Inflammatory macrophage (primary cell): ENCODE measurements at regions not wholly inside any gene's neighbourhood (a gene's known extent, or its start where the extent isn't known, plus 50 kb on each side); places are given as distances from the start of the nearest gene placed in this dataset.
"Not testable (repeated sequence)": the region's sequence is repeated elsewhere in the genome, so short reads cannot be mapped to it uniquely, and the experiment has no call there.

ENCODE experiments used
- DNase-seq, 2 donors: peaks; one replicate each; pipeline ENCODE4 v3.0.0-alpha.2; 2020 to 2022

DNA sequence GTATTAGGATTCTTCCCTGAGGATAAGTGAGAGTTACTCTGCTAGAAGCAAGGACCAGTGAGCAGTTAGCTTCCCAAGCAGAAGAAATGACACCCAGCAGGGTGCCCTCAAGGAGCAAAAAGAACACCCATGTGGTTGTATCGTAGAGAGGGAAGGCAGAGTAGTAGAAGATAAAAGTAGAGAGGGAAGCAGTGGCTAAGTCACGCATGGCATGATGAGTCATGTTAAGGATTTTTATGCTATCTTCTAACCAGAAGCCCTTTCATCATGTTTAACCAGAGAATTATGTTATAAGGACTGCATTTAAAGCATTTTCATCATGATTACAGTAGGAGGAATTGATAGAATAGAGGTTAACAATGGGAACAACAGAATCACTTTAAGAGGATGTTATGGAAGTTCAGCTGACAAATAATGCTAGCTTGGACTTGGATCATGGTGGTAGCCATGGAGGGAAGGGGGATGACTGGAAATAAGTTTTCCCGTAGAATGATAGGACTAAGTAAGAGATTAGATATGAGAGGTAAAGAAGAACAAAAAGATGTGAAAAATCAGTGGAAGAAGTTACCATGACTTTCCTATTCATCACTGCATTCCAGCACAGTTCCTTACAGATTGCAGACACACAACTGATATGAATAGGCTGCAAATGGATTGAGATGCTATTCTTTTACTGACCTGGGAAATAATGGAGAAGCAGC lies 383.5 kb upstream of the INTU start:
- no peak for DNase-seq

DNA sequence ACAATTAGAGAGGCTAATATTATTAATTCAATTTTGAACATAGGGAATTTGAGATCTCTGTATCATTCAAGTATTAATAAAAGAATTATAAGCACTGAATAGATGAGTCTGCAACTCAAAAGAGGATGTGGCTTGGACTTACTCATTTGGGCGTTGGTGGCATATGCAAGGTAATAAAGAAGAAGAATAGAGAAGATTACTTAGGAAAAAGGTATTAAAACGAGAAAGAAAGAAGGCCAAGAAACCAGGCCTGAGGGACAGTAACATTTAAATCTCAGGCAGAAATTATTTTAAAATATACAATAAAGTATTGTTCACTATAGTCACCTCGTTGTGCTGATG lies 383.0 kb upstream of the INTU start:
- no peak for DNase-seq

DNA sequence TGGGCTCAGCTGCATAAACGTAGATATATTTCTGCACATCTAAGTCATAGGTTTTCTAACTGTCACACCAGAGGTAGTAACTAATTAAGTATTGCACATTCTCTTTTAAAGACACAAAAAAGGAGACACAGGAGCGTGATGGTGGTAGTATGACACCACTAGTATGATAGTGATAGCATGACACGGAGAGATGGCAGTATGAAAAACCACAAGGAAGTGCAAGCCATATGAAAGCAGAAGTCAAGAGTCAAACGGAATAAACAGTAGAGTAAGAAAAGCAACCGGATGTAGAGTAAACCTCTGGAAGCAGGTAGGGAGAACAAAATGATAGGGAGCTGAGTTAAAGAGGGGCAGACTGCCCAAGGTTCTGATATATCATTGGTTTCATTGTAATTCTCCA lies 382.2 kb upstream of the INTU start:
- no peak for DNase-seq

DNA sequence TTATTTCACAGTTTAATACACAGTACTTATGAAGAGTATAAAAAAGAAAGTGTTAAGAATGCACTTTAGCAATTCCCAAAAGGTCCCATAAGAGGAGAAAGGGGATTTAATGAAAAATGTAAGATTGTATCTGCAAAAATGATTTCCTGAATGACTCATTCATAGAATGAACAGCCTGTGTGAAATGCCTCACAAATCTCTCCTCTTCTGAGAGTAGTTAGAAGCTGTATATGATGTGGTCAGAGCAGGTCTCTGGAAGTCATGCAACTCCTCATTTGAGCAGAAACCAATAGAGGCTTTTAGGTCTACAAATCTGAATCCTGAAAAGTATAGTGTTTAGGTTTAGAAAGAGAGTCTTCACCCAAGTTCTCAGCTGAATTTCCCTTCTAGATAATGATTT lies 381.3 kb upstream of the INTU start:
- DNase-seq: no peak

DNA sequence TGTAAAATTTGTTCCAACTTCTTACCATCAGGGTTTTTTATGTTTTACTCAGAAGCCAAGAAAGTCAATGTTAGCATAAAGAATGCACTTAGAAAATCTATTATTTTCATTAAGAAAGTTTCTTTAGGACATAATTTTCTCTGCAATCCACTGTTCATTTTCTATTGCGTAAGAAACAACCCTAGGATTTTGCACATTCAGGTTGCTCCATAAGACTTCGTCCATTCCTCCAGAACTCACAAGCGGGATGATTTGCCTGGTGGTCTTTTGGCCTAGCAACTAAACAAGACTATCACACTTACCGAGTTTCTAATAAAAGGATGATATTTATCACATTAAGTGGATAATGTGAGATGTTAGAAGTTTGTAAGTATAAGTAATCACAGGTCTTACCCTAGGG lies 376.3 kb upstream of the INTU start:
- DNase-seq: no peak

DNA sequence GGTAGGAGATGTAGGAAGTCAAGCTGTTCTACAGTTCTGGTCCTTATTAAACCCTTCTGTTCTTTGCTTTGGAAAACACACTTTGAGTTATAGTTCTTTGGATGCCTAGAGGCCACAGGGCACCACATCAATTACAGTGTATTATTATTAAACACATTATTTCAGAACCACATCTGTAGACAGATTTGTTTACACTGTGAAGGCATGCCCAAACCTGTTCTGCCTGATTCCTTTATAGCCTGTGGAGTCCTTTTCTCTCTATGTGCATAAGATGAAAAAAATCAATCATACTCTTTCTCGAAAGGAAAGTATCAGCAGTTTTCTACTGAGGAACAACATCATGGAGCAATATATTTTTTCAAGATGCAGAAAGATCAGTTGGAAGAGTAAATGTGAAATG lies 371.3 kb upstream of the INTU start:
- no peak for DNase-seq

DNA sequence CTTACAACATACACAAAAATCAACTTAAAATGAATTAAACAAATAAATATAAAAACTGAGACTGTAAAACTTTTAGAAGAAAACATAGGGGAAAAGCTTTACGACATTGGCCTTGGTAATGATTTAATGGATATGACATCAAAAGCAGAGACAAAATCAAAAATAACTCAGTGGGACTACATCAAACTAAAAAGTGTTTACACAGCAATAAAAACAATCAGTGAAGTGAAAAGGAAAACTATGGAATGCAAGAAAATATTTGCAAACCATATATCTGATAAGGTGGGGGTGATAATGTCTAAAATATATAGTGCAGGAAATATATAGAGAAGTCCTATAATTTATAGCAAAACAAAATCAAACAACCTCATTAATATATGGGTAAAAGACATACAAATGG lies 364.4 kb upstream of the INTU start:
- no peak for DNase-seq

DNA sequence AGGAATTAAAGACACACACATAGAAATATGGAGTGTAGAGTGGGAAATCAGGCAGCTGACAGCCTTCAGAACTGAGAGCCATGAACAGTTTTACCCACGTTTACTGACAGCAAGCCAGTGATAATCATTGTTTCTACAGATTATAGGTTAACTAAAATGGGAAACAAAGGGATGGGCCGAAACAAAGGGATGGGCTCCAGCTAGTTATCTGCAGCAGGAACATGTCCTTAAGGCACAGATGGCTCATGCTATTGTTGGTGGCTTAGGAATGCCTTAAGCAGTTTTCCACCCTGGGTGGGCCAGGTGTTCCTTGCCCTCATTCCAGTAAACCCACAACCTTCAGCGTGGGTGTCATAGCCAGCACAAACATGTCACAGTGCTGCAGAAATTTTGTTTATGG lies 355.7 kb upstream of the INTU start:
- not testable (repeated sequence) for DNase-seq

DNA sequence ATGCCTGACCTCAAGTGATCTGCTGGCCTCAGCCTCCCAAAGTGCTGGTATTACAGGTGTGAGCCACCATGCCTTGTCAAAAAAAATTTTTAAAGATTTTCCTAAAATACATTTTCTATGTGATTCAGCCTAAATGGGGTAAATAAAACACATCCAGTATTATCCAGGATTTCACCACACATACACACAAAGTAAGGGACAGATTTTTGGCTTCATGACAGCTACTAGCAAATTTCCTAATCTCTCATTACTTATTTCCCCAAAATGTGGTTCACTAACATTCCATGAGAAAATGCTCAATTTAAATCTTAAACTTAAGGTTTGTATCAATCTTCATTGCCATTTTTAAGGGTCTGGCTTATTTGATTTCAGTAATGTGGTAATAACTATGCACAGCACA lies 348.5 kb upstream of the INTU start:
- no peak for DNase-seq

DNA sequence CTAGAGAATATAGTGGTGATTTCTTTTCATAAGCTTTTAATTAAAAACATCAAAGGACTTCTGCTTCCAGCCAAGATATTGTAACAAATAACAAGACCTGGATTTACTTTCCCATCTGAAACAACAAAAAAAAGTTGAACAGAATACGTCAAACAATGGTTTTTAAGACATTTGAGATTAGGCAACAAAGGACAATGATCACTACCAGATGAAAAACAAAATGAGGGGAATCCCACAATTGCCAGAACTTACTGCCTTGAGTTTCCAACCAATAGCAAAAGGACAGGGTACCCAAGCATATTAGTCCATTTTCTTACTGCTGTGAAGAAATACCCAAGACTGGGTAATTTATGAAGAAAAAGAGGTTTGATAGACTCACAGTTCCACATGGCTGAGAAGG lies 341.4 kb upstream of the INTU start:
- DNase-seq: no peak

DNA sequence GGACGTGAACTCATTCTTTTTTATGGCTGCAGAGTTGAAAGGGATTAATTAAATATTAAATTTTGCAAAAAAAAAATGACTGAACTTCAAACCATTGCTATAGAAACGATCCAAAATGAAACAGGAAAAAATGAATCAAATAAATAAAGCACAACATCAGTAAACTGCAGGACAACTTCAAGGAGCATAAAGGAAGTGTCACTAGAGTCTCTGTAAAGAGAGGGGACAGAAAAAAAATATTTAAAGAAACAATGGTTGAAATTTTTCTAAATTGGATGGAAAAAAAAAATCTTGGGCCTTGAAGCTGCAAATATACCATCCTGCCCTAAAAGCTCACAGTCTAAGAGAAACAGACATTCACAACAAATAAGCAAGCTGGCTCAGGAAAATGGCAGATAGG lies 339.3 kb upstream of the INTU start:
- DNase-seq: no peak

DNA sequence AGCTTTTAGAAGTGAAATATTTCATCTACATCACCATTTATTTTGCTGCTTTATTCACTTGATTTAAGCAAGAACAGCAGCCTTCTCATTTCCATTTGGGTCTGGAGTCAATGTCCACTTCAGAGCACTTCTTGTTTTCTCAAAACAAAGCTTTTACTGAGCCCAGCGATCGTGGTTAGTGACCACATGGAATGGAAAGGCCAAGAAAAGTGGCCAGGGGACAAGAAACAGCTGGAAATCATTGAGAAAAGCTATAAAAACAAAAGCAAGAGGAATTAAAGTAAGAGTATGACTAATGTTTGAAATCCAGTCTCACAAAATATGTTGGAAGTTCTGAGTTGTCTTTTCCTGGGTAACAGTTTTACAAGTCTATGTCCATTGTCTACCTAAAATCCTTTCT lies 328.4 kb upstream of the INTU start:
- no peak for DNase-seq

DNA sequence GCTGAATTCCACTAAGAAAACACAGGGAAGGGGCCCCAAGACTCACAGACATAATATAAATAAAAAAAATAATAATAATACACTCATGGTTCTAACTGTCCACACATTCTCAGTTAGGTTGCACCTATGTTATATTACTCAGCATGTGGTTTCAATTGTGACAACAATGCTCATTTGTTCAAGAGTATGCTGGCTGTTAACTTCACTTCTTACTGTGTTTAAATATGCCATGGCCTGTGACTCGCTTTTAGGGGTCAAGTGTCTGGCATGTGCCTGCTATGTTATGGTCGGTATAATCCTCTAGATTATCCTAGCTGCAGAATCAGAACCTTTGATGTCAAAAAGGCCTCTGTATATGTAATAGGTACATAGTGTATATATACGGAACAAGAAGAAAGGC lies 324.8 kb upstream of the INTU start:
- no peak for DNase-seq

DNA sequence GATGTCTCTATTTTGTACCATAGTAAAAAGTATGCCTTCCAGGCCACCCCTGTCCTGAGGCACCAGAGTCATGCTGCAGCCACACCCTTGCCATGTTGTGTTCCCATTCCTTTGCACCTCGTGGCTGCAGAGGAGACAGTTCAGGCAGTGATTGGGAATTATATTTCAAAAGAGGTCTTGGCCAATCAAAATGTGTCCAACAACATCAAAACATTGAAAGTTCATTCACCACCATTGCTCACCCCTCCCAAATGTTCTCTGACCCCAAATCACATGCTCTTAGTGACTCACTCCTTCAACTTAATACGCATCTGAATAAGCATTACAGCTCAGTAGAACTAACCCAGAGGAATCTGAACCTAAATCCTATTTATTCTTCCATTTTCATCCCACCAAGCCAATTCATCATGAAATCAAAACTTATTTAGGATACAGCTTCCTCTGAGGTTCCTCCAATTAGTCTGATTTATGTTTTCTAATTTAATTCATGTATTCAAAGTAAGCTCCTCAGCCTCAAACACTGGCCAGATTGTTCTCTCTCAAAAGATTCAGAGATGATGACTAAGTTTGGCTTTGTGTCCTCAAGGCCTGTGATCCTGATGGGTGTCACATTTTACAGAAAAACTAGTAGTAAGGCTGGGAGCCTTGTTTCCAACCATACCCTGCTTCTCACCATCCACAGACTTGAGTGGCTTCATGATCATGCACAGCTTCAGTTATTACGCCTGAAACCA lies 323.2 kb upstream of the INTU start:
- no peak for DNase-seq

DNA sequence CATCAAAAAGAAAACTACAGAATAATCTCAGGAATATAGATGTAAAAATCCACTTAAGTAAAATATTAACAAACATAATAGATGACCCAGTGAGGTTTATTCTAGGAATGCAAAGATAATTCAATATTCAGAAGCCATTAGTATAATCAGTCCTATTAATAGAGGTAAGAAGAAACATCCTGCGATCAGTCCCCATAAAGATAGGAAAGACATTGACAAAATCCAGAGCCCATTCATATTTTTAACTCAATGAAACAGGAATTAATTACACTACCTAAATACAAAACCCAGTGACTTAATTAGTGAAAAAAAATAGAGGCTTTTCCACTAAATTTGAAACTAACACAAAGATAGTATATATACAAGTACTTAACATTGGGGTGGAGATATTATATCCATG lies 321.4 kb upstream of the INTU start:
- DNase-seq: no peak

DNA sequence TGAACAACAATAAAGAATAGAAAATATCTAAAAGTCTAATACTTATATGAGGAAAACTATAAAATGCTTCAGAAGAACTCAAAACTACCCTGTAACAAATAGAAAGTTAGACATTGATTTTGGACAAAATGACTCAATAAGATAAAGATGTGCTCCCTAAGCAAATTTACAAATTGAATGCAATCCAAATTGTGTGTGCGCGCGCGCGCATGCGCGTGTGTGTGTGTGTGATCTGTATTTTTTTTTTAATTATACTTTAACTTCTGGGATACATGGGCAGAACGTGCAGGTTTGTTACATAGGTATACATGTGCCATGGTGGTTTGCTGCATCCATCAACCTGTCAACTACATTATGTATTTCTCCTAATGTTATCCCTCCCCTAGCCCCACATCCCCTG lies 320.8 kb upstream of the INTU start:
- DNase-seq: no peak

DNA sequence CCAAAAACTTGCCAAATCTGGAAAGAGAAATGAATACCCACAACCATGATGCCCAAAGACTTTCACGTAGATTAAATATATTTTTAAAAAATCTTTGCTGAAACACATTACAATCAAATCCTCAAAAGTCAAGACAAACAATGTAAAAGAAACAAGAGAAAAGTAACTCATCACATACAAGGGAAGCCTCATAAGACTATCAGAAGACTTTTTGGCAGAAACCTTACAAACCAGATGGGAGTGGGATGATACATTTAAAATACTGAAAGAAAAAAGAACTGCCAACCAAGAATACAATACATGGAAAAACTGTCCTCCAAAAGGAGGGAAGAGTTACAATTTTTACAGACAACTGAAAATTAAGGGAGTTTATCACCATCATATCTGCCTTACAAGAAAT lies 319.0 kb upstream of the INTU start:
- DNase-seq: no peak

DNA sequence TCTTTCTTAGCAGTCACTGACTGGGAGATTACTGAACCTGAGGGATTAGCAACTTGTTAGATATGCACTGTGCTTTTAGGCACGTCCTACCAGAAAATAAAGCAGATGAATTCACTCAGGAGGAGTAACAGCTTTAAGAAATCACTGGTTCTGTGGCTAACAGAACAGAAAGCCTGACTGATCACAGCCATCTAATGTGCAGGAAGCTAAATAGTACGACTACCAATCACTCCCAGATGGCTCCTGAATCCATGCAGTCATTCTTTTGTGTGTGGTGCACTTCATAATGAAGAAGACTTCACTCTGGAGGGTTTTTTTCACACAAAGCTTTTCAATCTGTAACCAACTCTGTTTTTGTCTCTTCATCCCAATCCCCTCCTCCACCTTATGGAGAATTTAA lies 305.3 kb upstream of the INTU start:
- no peak for DNase-seq

DNA sequence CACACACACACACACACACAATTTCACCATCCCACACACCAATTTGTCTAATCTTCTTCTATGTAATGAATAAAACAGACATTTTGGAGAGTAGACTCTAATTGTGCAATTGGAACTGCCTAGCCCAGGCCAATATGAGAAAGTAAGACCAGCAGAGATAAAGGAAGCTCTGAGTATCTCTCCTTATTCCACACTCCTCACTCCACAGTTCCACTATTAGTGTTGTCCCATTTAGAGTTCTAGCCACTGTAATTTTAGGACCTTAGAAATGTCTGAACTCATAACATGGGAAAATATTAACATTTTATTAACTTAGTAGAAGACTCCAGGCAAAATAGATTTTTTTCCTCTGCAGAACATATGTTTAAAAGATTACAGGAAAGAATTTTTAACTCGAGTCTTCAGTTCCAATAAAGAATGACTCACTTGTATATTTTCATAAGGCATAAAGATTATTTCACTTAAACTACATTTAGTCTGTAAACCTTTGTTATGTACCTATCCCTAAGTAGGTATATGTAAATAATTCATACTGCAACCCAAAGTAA lies 297.6 kb upstream of the INTU start:
- no peak for DNase-seq

DNA sequence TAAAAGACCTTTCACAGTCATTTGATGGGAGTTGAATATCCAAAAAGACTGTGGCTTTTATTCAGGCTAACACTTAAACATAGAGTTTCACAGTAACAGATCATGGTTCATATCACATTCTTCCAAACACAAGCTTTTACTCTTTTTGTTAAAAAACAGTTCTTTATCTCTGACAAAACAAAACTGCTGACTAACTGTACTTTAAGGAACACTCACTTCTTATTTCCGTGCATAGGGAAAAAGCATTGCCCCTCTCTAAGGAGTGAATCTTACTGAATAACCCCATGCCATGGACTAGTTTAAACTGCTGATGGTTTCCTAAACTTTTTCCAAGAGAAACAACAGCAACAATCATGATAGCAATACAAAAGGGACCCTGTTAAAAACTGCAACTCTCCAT lies 297.0 kb upstream of the INTU start:
- no peak for DNase-seq

DNA sequence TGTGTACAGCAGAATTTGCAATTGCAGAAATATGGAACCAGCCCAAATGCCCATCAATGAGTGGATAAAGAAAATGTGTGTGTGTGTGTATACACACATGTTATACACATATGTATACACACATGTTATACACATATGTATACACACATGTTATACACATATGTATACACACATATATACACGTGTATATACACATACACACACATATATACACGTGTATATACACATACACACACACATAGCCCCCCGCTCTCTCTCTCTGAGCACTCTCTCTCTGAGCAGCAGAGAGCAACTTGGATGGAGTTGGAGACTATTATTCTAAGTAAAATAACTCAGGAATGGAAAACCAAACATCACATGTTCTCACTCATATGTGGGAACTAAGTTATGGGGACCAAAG lies 289.6 kb upstream of the INTU start:
- DNase-seq: not testable (repeated sequence)

DNA sequence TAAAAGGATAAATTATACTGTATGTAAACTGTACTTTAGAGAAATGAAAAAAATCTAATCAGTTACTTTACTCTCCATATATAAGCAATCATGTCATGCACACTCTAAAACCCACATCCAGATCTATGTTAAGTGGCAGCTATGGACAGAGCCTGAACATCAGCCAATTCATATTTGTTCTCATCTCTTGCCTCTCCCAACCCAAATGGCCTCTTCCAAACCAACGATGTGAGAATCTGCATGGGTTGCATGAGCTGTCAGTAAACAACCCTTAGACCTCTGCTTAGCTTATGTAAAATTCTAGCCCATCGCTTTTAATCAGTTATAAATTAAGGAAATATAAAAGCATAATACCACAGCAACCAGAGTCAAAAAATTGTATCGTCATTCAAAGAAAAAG lies 288.7 kb upstream of the INTU start:
- DNase-seq: no peak

DNA sequence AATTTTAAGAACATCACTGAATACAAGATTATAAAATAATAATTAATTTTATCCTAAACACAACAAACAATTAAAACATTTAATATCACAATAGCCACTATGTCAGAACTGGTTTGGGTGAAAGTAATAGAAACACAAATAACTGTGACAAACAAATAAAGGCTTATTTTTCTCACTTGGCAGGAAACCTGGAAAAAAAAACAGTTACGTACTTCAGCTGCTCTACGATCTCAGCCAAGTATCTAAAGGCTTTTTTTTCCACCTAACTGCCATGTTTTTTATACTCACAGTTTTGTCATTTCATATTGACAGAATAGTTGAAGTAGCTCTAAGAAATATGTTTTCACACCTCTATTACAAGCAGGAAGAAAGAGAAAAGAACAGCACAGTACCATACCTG lies 284.8 kb upstream of the INTU start:
- DNase-seq: no peak

DNA sequence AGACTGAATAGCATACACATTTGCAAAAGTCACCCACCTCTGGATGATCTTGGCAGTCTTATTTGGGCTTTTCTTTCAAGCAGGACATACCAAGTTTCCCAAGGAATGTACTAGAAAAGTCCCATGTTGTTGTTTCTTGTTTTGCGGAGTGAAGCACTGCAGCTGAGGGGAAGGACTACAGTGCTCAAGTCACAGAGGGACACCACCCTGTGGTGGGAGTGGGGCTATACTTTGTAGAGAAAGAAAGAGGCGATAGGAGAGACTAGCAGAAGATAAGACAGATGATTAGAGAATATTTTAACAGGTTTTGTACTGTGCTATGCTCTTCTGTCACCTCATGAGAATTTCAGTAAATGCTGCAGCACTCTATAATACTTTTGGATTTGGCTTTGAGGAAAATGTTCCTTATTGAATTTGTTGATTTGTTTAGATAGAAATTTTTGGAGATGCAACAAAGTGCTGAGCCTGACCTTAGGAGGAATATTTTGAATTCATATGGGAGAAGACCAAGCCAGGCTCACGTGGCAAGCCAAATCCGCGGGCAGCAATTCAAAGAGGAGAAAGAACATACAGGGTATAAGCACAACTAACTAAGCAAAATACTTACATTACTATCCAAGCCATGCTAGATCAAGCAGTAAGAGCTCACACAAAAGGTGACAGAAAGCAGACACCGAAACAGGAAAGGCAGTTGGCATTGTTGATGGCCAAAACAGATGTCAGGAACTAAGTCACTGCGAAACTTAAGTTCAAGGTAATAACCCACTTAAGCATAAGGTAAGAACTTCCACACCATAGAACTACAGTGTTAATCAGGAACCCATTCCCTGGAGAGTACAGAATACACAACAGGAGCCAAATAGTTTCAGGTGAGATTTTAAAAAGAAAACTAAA lies 280.3 kb upstream of the INTU start:
- no peak for DNase-seq
